GM12878 (cell line): ENCODE measurements at regions not wholly inside any gene's neighbourhood (a gene's known extent, or its start where the extent isn't known, plus 50 kb on each side); places are given as distances from the start of the nearest gene placed in this dataset.

Experiments
- ATAC-seq: fragments of 200-7000 bp; cut with Tn5 transposase; 3 replicates; pipeline ENCODE4 v1.9.1; 2020; ENCODE audit warnings: mild to moderate bottlenecking, moderate library complexity
- BruUV-seq: library from RNA; stranded (reverse); fragments of 400-500 nt; replicated peaks from 2 replicates; lab custom pipeline; 2021; lab: Mats Ljungman, UMichigan
- CTCF ChIA-PET: fragments of 300-600 bp; sonication (Branson Sonifier 250); formaldehyde crosslinking; extraction: SDS; loops from one replicate; lab custom pipeline; 2021; ENCODE audit warnings: inconsistent platforms; lab: Yijun Ruan, JAX
- POLR2A ChIA-PET: fragments of 350-600 bp; formaldehyde crosslinking; extraction: SDS; loops from one replicate; lab custom pipeline; 2021; ENCODE audit warnings: inconsistent platforms; lab: Charles Lee
- RAD21 ChIA-PET: fragments of 300-600 bp; sonication (Branson Sonifier 250); formaldehyde crosslinking; loops from one replicate; lab custom pipeline; 2023; ENCODE audit warnings: antibody characterized with exemption; ENCODE audit not compliant: unreplicated experiment; lab: Charles Lee
- SMC1A ChIA-PET: fragments of 300-600 bp; sonication (Branson Sonifier 250); formaldehyde crosslinking; loops from one replicate; lab custom pipeline; 2023; ENCODE audit not compliant: unreplicated experiment, uncharacterized antibody; lab: Charles Lee
- DNase-seq: peaks from one replicate; pipeline ENCODE4 v3.0.0-alpha.2; 2011; ENCODE audit warnings: low read depth, low spot score
- FAIRE-seq: peaks from 3 replicates; lab custom pipeline; 2011; peaks lifted over from hg19 to GRCh38; lab: Jason Lieb, UNC
- H2AFZ ChIP-seq: 2 replicates; pipeline ENCODE4 v1.6.0; 2011; ENCODE audit warnings: low read depth, low read length, control low read depth; ENCODE audit not compliant: control insufficient read depth
- H3K27ac ChIP-seq: 2 replicates; pipeline ENCODE4 v1.5.1; 2011; ENCODE audit warnings: control low read depth; ENCODE audit not compliant: control insufficient read depth, insufficient read depth
- H3K27me3 ChIP-seq, 2 experiments: replicated peaks in 1 of 2; 2 replicates each; pipeline versions ENCODE4 v1.6.0 to v1.6.1; 2011; ENCODE audit warnings: low read length in 1 of 2; ENCODE audit not compliant: control insufficient read depth in 2 of 2, insufficient read depth in 2 of 2
- H3K36me3 ChIP-seq, 2 experiments: 2 replicates each; pipeline ENCODE4 v1.5.1; 2011; ENCODE audit warnings: low read length in 1 of 2; ENCODE audit not compliant: control insufficient read depth in 2 of 2, insufficient read depth in 2 of 2
- H3K4me1 ChIP-seq: 2 replicates; pipeline ENCODE4 v1.6.1; 2011; ENCODE audit warnings: mild to moderate bottlenecking, low read length, moderate library complexity, mixed read lengths; ENCODE audit not compliant: control insufficient read depth, insufficient read depth
- H3K4me2 ChIP-seq: 2 replicates; pipeline ENCODE4 v1.6.0; 2011; ENCODE audit warnings: control low read depth; ENCODE audit not compliant: control insufficient read depth, insufficient read depth
- H3K4me3 ChIP-seq: fragments of 200-600 bp; sonication (generic); 2 replicates; pipeline ENCODE4 v1.5.1; 2016
- H3K79me2 ChIP-seq: 2 replicates; pipeline ENCODE4 v1.6.0; 2011; ENCODE audit warnings: low read length; ENCODE audit not compliant: control insufficient read depth, insufficient read depth
- H3K9ac ChIP-seq: 2 replicates; pipeline ENCODE4 v1.8.0; 2011; ENCODE audit warnings: low read length, control low read depth, mixed read lengths; ENCODE audit not compliant: control insufficient read depth, insufficient read depth
- H3K9me3 ChIP-seq: replicated peaks from 3 replicates; pipeline ENCODE4 v1.5.1; 2011; ENCODE audit warnings: mild to moderate bottlenecking, low read length; ENCODE audit not compliant: control insufficient read depth, insufficient read depth
- H4K20me1 ChIP-seq: 2 replicates; pipeline ENCODE4 v1.6.0; 2011; ENCODE audit not compliant: control insufficient read depth, insufficient read depth
- ATF7 ChIP-seq: fragments of 450-650 bp; IDR thresholded peaks from 2 replicates; pipeline ENCODE4 v1.6.1; 2016; ENCODE audit warnings: low read depth, mild to moderate bottlenecking
- BRCA1 ChIP-seq: IDR thresholded peaks from 2 replicates; pipeline ENCODE4 v1.6.1; 2011; ENCODE audit warnings: low read depth, low read length, improper control_type of control experiment
- CHD1 ChIP-seq: IDR thresholded peaks from 2 replicates; pipeline ENCODE4 v1.6.1; 2012; ENCODE audit warnings: low read depth, low read length, improper control_type of control experiment
- DPF2 ChIP-seq: fragments of 450-650 bp; IDR thresholded peaks from 2 replicates; pipeline ENCODE4 v1.6.1; 2017; ENCODE audit warnings: mild to moderate bottlenecking
- IRF4 ChIP-seq: IDR thresholded peaks from 2 replicates; pipeline ENCODE4 v1.6.1; 2011; ENCODE audit warnings: low read depth, low read length
- KDM1A ChIP-seq: fragments of 200-600 bp; sonication (generic); IDR thresholded peaks from 2 replicates; pipeline ENCODE4 v1.6.1; 2016; ENCODE audit warnings: borderline replicate concordance
- LARP7 ChIP-seq: fragments of 450-650 bp; IDR thresholded peaks from 2 replicates; pipeline ENCODE4 v1.6.1; 2017; ENCODE audit warnings: mild to moderate bottlenecking
- MTA2 ChIP-seq: fragments of 450-650 bp; IDR thresholded peaks from 2 replicates; pipeline ENCODE4 v1.6.1; 2016; ENCODE audit warnings: low read depth, mild to moderate bottlenecking, moderate library complexity
- POLR2AphosphoS5 ChIP-seq: IDR thresholded peaks from 2 replicates; pipeline ENCODE4 v1.6.1; 2011; ENCODE audit warnings: mild to moderate bottlenecking, low read length, inconsistent platforms
- PRDM15 ChIP-seq: fragments of 450-650 bp; formaldehyde crosslinking; IDR thresholded peaks from 2 replicates; pipeline ENCODE4 v1.4.0; 2020; ENCODE audit warnings: mild to moderate bottlenecking, moderate library complexity
- SMARCA5 ChIP-seq: fragments of 450-650 bp; IDR thresholded peaks from 2 replicates; pipeline ENCODE4 v1.6.1; 2017; ENCODE audit warnings: mild to moderate bottlenecking
- USF2 ChIP-seq: IDR thresholded peaks from 2 replicates; pipeline ENCODE4 v1.6.1; 2011; ENCODE audit warnings: low read depth, low read length, improper control_type of control experiment, borderline replicate concordance
- ZNF384 ChIP-seq: IDR thresholded peaks from 2 replicates; pipeline ENCODE4 v1.6.1; 2012; ENCODE audit warnings: low read depth, mild to moderate bottlenecking, low read length, improper control_type of control experiment, borderline replicate concordance
- ZNF622 ChIP-seq: fragments of 450-650 bp; IDR thresholded peaks from 2 replicates; pipeline ENCODE4 v1.6.1; 2017; ENCODE audit warnings: mild to moderate bottlenecking, inconsistent platforms
- ZSCAN29 ChIP-seq: fragments of 450-650 bp; IDR thresholded peaks from 2 replicates; pipeline ENCODE4 v1.6.1; 2017; ENCODE audit warnings: mild to moderate bottlenecking, moderate library complexity
- in situ Hi-C: fragments of 300-500 bp; cut with MboI; formaldehyde crosslinking; loops from 9 replicates; pipeline ENCODE4 v1.14.3; 2018; ENCODE audit warnings: mixed read lengths
- intact Hi-C: fragments of 100-400 bp; cut with micrococcal nuclease; formaldehyde crosslinking; loops from one replicate; pipeline ENCODE4 v1.14.2; 2022; ENCODE audit not compliant: unreplicated experiment
- TF ChIP-seq, protein P1 (sequence below): IDR thresholded peaks from 2 replicates; pipeline ENCODE4 v1.6.1; 2011; ENCODE audit warnings: mild to moderate bottlenecking, low read depth, low read length, moderate library complexity; ENCODE audit not compliant: insufficient replicate concordance
- TF ChIP-seq, protein P2 (sequence below): fragments of 450-650 bp; IDR thresholded peaks from 2 replicates; pipeline ENCODE4 v1.6.1; 2018; ENCODE audit warnings: borderline replicate concordance, mild to moderate bottlenecking; ENCODE audit not compliant: partially characterized antibody

DNA sequence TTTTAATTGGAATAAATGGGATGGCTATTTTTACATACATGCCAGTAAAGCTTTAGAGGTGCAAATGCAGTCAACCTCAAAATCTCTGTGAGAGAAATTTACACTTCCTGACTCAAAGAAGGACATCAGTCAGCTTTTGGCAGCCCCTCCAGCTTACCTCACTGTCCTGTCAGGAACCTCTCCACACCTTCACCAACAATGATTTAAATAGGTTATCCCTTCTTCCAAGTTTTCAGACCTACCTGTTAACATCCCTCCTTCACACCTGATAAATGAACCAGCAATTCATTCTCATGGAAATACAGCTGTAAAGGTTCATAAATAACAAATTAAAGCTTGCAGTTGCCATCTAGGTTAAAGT is 286.1 kb downstream of the SHOX2 start:
- ChIA-PET SMC1A (no interaction called here), CTCF (interaction anchor here (0.6 to 1.1 kb wide), 3 partner anchors 14 to 667 kb away, joined by 3 to 4 read pairs (median 3); no protein-coding TSS in a partner anchor), RAD21 (no interaction called here), POLR2A (interaction anchor here (0.7 kb wide), 1 partner anchor 443 kb away, joined by 4 read pairs; no protein-coding TSS in a partner anchor)
- no peaks in the 10 kb centered on the region for H3K4me1 ChIP-seq
- H3K27me3 ChIP-seq: no peaks in the 10 kb centered on the region
- H3K27ac ChIP-seq: no peak overlapping the region
- no peaks in the 10 kb centered on the region for H4K20me1 ChIP-seq
- H3K4me2 ChIP-seq: no peak overlapping the region
- DNase-seq: no peak
- in situ Hi-C loops (no loop called here), intact Hi-C loops (no loop called here)
- no peaks in the 10 kb centered on the region for H3K79me2 ChIP-seq
- H3K36me3 ChIP-seq: no peaks in the 10 kb centered on the region
- H3K9ac ChIP-seq: no peak overlapping the region
- no peaks in the 10 kb centered on the region for H3K9me3 ChIP-seq
- BruUV-seq: no TSS peak
- no peak overlapping the region for H3K4me3 ChIP-seq
- H2AFZ ChIP-seq: no peak overlapping the region
- FAIRE-seq: no peak
- no peak for ATAC-seq
- TF ChIP-seq IRF4 (no peak), POLR2AphosphoS5 (no peak), MTA2 (no peak), ZSCAN29 (no peak), ATF7 (no peak), PRDM15 (no peak), KDM1A (no peak), CHD1 (no peak), ZNF622 (no peak), USF2 (no peak), LARP7 (no peak), SMARCA5 (no peak), ZNF384 (no peak), DPF2 (no peak), BRCA1 (no peak)
- TF ChIP-seq, protein P1, sequence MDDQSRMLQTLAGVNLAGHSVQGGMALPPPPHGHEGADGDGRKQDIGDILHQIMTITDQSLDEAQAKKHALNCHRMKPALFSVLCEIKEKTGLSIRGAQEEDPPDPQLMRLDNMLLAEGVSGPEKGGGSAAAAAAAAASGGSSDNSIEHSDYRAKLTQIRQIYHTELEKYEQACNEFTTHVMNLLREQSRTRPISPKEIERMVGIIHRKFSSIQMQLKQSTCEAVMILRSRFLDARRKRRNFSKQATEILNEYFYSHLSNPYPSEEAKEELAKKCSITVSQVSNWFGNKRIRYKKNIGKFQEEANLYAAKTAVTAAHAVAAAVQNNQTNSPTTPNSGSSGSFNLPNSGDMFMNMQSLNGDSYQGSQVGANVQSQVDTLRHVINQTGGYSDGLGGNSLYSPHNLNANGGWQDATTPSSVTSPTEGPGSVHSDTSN: no peak
- TF ChIP-seq, protein P2, sequence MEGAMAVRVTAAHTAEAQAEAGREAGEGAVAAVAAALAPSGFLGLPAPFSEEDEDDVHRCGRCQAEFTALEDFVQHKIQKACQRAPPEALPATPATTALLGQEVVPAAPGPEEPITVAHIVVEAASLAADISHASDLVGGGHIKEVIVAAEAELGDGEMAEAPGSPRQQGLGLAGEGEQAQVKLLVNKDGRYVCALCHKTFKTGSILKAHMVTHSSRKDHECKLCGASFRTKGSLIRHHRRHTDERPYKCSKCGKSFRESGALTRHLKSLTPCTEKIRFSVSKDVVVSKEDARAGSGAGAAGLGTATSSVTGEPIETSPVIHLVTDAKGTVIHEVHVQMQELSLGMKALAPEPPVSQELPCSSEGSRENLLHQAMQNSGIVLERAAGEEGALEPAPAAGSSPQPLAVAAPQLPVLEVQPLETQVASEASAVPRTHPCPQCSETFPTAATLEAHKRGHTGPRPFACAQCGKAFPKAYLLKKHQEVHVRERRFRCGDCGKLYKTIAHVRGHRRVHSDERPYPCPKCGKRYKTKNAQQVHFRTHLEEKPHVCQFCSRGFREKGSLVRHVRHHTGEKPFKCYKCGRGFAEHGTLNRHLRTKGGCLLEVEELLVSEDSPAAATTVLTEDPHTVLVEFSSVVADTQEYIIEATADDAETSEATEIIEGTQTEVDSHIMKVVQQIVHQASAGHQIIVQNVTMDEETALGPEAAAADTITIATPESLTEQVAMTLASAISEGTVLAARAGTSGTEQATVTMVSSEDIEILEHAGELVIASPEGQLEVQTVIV: no peak
